Fibroblast of gingiva (primary cell): ENCODE measurements at regions not wholly inside any gene's neighbourhood (a gene's known extent, or its start where the extent isn't known, plus 50 kb on each side); places are given as distances from the start of the nearest gene placed in this dataset.
A peak's percentile ranks its signal among the peaks of the same experiment; 100 is the strongest.

Source experiments
- DNase-seq: peaks from one replicate; pipeline ENCODE4 v3.0.0-alpha.2; 2011; ENCODE audit warnings: low read depth

DNA sequence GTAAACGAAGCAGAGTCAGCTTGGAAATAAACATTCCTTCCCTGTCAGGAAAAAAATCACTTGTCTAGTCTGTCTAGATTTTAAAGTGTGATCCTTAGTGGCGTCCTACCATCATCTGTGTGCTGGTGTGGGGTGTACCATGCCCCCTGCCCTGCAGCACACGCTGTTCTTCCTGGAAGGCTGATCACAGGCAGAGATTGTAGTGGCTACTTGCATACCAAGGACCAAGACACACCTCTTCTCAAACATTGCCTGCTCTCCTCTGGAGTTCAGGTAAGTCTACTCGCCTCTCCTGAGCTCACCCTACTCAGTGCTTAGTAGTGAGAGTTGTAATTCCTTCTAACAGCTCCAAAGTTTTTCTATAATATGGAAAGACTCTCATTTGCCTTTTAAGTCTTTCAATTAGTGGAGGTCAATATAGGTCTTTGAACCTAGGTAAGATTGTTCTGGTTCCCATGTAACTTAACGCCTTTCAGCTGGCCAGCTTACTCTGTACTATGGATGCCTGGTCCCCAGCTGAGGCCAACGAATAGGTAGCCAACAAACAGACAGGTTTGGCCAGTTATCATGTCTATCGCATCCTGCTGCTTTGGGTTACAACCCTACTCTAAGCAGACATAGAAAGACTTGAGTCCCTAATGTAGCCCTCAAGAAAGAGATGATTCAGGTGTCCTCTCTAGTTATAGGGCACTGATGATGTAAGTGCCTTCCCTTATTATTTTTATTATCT, 55.4 kb downstream of the XCL1 start:
- DNase-seq, result no peak

DNA sequence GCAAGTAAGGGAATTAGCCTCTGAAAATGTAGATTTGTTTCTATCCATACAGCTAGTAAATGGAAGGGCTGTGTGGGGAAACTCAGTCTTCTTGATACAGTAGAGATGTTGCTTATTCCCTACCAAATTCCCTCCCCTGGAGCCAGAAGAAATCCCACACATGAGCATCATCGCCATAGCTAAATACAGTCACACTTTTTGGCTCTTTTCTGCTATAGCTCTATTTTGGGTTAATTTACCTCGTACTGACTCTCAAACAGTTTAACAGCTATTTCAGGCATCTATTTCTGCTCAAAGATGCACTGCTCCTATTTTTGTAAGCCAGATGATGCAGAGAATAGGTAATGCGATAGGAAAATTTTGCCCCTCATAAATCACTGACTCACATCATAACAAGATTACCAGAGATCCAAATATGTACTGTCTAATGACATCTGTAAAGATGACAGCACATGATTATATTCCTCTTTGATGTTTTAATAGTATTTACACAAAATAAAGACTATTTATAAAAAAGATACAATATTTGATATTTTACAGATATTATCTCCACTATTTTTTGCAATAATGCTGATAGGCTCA, 58.6 kb downstream of the XCL1 start:
- no peak for DNase-seq

DNA sequence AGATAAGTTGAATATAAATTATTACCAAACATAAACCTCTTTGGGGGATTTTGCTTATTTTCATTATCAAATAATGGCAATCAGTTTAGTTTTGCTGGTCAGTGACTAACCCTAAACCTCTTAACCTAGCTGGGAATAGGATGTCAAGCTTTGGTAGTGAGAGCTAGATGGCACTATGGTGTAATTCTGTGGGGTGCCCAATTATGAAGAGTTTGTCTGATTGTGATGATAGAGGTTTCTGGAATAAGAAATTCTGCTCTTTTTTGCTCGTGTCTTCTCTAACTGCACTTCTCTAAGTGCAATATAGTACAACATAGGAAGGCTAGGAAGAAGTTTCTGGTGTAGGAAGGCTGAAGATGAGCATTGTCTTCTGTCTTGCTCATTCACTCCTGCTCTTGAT, 59.8 kb downstream of the XCL1 start:
- no peak for DNase-seq

- peak; percentile 76 for DNase-seq
Observed at GRCh38 chr1:168636642-168637111, 60.3 kb downstream of the XCL1 start.

GRCh38 chr1:168637350-168637991, 61.1 kb downstream of the XCL1 start:
- peak; percentile 12 for DNase-seq

DNA sequence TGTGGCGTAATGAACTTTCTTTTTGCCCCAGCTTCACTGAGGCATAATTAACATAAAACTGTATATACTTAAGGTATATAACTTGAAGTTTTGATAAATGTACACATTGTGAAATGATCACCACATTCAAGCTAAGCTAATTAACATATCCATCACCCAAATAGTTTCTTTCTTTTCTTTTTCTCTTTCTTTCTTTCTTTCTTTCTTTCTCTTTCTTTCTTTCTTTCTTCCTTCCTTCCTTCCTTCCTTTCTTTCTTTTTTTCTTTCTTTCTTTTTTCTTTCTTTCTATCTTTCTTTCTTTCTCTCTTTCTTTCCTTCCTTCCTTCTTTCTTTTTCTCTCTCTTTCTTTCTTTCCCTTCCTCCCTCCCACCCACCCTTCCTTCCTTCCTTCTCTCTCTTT, 62.5 kb downstream of the XCL1 start:
- no peak for DNase-seq

DNA sequence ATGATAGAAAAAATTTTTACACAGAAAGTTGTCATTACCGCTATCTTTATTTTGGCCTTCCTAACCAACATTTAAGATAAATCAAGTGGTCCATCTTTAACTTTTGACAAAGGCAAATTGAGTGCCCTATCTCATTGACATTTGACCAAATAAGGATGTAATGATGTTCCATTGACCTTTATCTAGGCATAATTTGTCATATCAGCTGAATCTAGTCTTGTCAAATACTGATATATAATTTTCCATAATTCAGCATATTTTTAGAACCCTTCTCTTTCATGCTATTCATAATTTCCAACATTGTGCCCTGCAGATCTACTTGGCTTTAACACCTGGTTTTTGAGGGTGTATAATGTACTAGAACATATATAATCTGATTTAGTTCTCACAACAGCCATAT, 63.8 kb downstream of the XCL1 start:
- DNase-seq, result no peak

DNA sequence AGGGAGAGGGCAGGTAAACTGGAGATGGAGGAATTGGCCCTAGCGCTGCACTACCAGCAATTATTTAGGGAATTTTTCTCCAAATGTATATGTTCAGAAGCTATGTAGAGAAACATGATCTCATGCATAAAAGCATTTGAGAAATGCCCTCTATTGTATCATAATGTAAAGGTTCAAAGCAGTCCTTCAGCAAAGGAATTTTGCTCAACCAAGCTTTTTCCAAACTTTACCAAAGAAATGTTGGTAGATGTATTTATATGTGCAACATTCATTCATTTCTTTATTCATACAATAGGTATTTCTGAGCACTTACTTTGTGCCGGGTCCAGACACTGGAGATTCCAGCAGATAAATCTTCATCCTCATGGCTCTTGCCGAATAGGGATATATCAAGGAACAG, 64.4 kb downstream of the XCL1 start:
- DNase-seq, result no peak

- DNase-seq, result no peak
Observed at GRCh38 chr1:168643152-168643551, 66.7 kb downstream of the XCL1 start.
